ENCODE measurements at regions not wholly inside any gene's neighbourhood (a gene's known extent, or its start where the extent isn't known, plus 50 kb on each side); places are given as distances from the start of the nearest gene placed in this dataset.

GRCh38 chr3:70120357-70120966 is 120.9 kb downstream of the SAMMSON start:
- peak; percentile 69 to 78 for DNase-seq

GRCh38 chr3:70127192-70127591 is 127.7 kb downstream of the SAMMSON start:
- DNase-seq, result no peak

GRCh38 chr3:70137366-70137765 is 137.8 kb downstream of the SAMMSON start:
- DNase-seq, result no peak

GRCh38 chr3:70138606-70139005 is 139.1 kb downstream of the SAMMSON start:
- DNase-seq, result no peak
